ENCODE measurements at regions not wholly inside any gene's neighbourhood (a gene's known extent, or its start where the extent isn't known, plus 50 kb on each side); places are given as distances from the start of the nearest gene placed in this dataset.

DNA sequence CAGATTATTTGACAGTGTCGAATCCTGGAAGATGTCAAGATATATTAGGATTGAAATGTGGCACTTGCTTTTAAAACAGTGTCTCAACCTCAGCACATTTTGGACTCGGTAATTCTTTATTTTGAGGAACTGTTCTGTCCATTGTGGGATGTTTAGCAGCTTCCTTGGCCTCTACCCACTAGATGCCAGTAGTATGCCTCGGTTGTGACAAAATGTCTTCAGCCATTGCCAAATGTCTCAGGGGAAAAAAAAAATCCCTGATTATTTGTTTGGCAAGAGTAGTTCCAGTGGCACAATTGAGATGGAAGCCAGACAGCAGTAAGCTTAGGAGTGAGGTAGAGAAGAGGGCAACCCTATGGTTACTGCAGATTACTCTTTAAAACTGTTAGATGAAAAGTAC lies 694.5 kb upstream of the RIOK2 start:
- no peak for FAIRE-seq
- no peak for DNase-seq (ENCODE audit: insufficient read length, low spot score)

GRCh38 chr5:97888439-97888838 lies 705.4 kb upstream of the RIOK2 start:
- no peak for FAIRE-seq
- TF ChIP-seq, protein P1, sequence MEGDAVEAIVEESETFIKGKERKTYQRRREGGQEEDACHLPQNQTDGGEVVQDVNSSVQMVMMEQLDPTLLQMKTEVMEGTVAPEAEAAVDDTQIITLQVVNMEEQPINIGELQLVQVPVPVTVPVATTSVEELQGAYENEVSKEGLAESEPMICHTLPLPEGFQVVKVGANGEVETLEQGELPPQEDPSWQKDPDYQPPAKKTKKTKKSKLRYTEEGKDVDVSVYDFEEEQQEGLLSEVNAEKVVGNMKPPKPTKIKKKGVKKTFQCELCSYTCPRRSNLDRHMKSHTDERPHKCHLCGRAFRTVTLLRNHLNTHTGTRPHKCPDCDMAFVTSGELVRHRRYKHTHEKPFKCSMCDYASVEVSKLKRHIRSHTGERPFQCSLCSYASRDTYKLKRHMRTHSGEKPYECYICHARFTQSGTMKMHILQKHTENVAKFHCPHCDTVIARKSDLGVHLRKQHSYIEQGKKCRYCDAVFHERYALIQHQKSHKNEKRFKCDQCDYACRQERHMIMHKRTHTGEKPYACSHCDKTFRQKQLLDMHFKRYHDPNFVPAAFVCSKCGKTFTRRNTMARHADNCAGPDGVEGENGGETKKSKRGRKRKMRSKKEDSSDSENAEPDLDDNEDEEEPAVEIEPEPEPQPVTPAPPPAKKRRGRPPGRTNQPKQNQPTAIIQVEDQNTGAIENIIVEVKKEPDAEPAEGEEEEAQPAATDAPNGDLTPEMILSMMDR (IDR thresholded peaks at IDR 0.05; ENCODE audit: insufficient read depth, missing control alignments): no peak

More for the DNA sequence above, 694.5 kb upstream of the RIOK2 start:
- TF ChIP-seq, protein P1 (IDR thresholded peaks at IDR 0.05; ENCODE audit: insufficient read depth, missing control alignments): no peak

GRCh38 chr5:97891971-97892370 lies 708.9 kb upstream of the RIOK2 start:
- TF ChIP-seq, protein P1 (IDR thresholded peaks at IDR 0.05; ENCODE audit: insufficient read depth, missing control alignments): no peak
- FAIRE-seq (no peak), DNase-seq (ENCODE audit: insufficient read length, low spot score) (no peak)

More at GRCh38 chr5:97888439-97888838, 705.4 kb upstream of the RIOK2 start:
- DNase-seq (ENCODE audit: insufficient read length, low spot score): no peak

DNA sequence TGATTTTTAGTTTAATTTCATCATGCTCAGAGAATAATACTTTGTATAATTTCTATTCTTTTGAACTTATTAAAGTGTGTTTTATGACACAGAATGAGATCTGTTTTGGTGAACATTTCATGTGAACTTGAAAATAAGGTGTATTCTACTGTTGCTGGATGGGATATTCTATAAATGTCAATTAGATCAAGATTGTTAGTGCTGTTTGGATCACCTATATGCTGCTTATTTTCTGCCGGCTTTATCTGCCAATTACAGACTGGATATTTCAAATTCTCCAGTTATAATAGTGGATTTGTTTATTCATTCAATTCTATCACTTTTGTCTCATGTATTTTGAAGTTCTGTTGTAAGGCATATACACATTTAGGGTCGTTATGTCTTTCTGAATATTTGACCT lies 720.7 kb upstream of the RIOK2 start:
- DNase-seq (ENCODE audit: insufficient read length, low spot score) (no peak), FAIRE-seq (no peak)
- TF ChIP-seq, protein P1 (IDR thresholded peaks at IDR 0.05; ENCODE audit: insufficient read depth, missing control alignments): no peak

DNA sequence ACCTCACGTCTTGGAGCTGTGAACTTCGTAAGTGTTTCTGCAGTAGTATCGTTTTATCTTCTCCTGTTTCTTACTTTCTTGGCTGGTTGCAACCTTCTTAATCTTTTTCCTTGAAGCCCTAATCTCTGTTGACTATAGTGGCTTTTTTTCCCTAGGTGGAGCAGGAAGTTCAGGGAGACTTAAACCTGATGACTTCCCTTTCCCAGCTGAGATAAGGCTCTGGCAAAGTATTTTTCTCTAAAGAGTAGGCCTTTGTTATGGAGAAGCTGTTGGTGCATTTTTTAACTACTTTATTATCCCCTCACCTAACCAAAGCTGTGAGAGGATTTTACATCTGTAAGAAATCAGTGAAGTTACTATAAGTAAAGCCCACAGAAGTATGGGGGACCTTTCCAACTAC lies 723.1 kb upstream of the RIOK2 start:
- FAIRE-seq (no peak), DNase-seq (ENCODE audit: insufficient read length, low spot score) (no peak)
- TF ChIP-seq, protein P1 (IDR thresholded peaks at IDR 0.05; ENCODE audit: insufficient read depth, missing control alignments): no peak

- TF ChIP-seq, protein P1 (IDR thresholded peaks at IDR 0.05; ENCODE audit: insufficient read depth, missing control alignments): no peak
- FAIRE-seq (no peak), DNase-seq (ENCODE audit: insufficient read length, low spot score) (no peak)
Observed at GRCh38 chr5:97907646-97908400, 724.8 kb upstream of the RIOK2 start.

- DNase-seq (ENCODE audit: insufficient read length, low spot score) (no peak), FAIRE-seq (no peak)
- TF ChIP-seq, protein P1 (IDR thresholded peaks at IDR 0.05; ENCODE audit: insufficient read depth, missing control alignments): no peak
Observed at GRCh38 chr5:97909541-97909940, 726.5 kb upstream of the RIOK2 start.
